ENCODE measurements at regions not wholly inside any gene's neighbourhood (a gene's known extent, or its start where the extent isn't known, plus 50 kb on each side); places are given as distances from the start of the nearest gene placed in this dataset.
"Not testable (repeated sequence)": the region's sequence is repeated elsewhere in the genome, so short reads cannot be mapped to it uniquely, and the experiment has no call there.

DNA sequence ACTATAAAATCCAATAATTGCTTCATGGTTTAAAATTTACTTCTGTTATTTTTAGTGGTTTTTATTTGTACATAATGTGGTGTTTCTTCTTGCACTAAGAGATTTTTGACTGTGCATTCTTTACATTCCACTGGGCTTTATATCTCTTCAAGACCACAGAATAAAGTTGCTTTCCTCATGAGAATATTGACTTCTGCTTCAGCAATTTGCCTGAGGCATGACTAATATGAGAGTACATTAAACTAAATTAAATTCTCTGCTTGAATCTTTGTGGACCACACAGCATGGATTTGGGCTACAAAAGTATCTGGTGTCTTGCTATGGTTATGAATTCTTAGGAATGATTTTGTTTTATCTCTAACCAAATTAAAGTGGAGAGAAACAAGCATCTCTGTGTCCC lies 1463.4 kb upstream of the PCDH20 start:
- no peak for DNase-seq (ENCODE audit: low spot score)

DNA sequence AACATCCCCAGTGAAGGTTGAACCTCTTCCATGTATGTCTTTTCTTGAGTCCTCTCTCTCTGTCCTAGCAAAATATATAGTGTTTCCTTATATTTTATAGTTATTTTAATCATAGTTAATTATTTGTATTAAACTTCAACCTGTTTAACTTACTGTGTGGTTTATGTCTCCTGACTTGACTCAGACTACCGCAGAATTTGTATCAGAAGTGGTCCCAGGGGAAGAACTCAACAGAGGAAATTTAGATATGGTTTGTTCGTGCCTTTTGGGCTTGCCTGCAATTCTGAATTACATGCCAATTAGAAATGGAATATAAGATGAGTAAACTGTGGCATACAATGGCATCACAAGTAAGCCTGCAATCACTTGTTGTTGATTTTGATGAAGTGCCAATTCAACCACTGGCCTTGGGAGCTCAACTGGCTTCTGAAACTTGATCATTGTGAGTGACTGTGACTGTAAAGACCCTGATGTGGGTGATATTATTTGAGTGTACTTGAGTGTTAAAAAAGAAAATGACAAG lies 1459.5 kb upstream of the PCDH20 start:
- DNase-seq (ENCODE audit: low spot score) = no peak

DNA sequence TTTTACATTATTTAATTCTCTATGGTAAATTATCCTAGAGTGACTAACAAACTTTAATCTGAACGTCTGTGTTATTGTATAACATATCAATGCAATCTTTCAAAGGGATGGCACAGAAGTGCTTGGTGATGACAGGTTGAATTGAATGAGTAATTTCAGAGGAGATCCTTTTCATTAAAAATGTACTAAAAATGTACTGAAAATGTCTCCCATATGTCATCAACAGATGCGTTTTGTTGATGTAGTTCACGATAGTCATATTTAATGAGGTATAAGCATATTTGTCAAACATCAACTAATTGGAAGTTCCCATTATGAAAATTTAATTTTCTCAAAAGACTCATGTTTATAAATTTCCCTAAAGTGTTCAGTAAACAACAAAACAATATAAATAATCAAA lies 1434.7 kb upstream of the PCDH20 start:
- no peak for DNase-seq (ENCODE audit: low spot score)

DNA sequence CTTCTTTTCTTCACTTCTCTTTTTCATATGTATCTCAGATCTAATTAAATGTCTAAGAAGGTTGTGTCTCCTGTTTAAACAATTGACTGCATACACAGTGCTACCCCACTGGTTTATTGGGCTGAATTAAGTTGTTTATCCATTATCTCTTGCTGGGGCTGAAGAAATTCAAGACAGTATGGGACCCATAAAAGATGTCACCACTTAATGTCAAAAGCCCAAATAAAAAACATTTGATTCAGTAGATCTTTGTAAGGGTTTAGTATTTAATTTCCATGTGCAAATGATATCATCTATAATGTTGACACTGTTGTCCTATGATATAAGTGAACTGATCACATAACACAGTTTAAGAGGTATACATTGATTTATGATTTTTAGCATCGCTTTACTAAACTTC lies 1431.9 kb upstream of the PCDH20 start:
- DNase-seq (ENCODE audit: low spot score) = no peak

DNA sequence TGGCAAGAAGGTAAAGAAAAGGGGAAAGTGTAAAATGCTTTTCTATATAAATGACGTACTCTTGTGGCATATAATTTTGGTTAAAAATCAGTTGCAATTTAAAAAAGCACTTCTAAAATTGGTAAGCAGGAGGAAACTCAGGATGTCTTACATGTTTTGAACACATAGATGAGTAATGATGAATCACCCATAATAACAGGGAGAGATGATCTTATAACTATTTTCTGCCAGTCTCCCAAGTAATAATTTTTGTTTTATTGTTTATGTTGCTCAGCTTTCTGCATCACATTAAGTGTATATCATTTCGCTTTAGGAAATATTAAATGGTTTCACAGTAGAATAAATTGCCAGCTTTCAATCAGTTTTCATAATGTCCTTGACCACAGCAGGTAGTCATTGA lies 1430.7 kb upstream of the PCDH20 start:
- no peak for DNase-seq (ENCODE audit: low spot score)

DNA sequence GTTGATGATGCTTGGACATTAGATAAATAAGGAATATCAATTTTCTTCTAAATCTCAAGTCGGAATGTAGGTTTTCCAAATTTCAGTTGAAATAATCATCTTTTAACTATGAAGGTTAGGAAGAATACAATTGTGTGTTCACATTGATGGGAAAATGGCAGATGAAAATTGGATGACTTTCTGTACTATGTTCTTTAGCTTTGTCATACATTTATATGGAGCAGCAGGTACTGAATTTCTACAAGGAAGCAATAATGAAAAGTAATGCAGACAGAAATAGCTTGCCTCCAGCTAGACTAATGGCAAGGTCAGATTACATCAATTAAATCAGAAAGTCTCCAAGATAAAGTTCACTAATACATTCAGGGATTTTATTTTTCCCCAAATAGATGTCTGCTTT lies 1423.7 kb upstream of the PCDH20 start:
- no peak for DNase-seq (ENCODE audit: low spot score)

DNA sequence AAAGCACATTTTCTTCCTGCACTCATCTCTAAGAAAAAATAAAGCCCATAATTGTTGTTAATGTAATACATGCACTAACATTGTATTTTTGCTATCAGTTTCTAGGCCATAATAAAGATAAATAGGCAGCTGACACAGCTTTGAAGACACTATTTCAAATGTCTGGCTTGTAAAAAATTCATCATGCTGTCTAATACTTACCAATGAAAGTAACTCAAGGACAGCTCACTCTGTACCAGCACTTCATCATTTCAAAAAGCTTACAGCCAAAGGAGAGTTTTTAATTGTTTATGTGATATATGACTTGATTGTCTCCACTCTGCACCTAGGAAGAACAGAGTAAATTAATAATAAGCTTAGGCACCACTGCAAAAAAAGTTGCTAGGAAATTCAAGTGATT lies 1423.3 kb upstream of the PCDH20 start:
- no peak for DNase-seq (ENCODE audit: low spot score)

DNA sequence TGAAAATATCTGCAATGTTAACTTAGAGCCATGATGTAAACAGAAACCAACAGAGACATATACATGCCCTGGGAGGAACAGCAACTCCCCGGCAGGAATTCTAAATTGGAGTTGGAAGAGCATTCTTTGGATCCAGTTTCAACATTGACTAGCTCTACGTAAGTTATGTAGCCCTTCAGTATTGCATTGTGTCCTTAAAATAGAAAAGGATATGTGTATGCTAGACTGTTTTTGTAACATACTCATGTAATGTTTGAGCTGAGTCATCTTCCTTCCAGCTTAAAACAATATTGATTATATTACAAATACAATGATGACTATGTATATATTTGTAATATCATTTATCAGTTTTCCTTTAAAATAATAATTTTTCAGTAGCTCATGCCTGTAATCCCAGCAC lies 1422.2 kb upstream of the PCDH20 start:
- no peak for DNase-seq (ENCODE audit: low spot score)

DNA sequence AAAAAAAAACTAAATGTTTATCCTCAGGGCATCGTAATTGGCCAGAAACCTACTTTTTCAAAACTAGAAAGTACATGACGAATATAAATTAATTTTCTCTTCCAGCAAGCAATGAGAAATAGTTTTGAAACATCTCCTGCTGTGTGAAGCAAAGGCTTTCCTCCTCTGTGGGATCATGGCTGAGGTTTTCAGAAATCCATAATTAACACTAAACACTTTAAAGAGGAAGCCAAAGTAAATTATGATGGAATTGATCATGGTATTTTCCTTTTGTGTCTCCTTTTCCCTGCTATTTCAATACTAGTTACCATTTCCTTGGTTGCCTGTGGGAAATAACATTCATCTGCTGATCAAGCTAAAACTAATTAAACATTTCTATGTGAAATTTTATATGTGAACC lies 1413.8 kb upstream of the PCDH20 start:
- DNase-seq (ENCODE audit: low spot score) = no peak

DNA sequence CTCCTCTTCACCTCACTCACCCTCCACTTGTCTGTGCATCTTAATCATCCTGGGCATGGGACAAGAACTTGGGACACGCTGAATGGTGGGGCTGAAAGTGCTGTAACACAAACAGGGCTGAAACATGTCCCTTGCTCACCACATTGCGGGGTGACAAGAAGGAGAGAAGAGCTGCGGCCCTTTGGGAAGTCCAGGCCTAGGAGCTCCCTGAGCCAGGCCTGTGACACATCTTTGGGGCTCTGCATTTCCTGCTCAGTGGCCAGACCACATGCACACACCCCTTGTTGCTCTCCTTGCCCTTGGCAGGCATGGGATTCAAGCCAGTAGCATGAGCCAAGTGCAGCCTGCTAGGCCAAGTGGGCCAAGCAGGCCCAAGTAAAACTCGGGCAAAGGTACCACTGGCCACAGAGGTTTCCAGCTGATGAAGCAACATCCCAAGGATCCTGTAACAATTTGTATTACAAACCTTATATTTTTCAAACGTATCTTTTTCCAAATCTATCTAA lies 1384.3 kb upstream of the PCDH20 start:
- no peak for DNase-seq (ENCODE audit: low spot score)

DNA sequence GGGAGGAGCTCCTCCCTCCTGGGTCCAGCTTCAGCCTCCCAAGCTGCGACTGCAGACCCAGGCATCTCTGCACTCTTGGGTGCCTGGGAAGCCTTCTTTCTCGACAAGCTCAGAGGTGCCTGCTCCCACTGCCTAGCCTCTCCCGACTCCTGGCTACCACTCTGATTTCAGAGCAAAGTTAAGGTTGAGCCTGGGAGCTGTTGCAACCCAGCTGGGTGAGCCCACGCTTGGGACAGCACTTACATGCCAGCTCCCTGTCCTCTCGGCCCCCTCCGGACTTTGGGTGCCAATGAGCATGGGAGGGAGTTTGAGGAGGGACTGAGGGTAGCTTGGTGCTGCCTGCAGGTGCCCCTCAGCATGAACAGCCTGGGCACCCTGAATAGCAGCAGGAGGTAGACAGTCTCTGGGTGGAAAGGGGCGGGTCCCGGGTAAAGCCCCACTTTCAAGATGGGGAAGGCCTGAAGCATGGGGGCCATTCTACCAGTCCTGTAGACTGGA lies 1383.4 kb upstream of the PCDH20 start:
- no peak for DNase-seq (ENCODE audit: low spot score)

DNA sequence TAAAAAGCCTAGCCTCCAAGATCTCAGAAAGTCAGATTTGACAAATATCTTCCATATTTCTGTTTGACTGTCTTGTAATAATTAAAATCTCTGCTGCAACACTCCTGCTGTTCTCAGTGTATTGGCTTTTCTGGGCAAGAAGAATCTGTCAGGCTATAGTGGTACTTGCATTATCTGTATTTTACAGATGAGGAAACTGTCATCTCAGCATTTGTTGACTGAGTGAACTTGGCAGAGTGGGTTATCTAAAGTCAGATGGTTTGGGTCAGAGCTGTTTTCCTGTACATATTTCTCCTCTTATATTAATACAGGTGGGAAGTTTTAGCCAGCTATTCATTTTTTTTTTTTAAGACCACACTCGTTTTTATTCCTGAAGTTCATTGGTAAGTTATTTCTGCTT lies 1378.2 kb upstream of the PCDH20 start:
- DNase-seq (ENCODE audit: low spot score) = no peak

DNA sequence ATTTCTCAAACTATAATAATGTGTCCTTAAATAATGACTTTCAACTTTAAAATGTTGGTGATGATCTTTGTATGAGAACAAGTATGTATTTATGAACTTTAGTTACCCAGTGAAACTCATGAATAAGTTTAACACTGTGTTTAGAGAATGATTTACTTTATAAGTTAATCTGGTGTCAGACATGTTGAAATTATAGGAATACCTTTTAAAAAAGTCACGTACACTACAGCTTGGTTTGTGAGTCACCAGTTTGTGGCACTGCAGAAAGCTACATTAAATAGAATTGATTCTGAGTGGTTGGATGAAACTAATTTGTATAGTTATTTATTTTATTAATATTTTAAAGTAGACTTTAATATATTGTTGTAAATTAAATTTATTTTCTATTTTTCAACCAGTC lies 1366.2 kb upstream of the PCDH20 start:
- DNase-seq (ENCODE audit: low spot score) = no peak

DNA sequence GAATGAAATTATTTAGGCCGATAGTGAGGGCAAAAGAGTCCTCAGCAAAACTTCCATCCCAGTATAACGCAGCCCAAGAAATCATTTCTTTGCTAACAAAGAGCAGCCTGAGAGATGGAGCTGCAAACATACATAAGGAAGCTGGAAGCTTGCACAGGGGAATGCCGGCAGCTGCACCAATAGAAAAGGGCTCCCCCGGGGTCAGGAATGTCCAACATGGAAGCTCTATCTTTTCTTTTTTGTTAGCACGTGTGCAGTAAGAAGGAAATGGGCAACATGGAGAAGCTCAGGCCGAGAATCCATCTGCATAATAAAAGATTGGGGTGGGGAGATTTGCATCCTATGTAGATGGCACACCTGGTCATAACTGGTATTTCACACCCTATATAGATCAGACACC lies 1363.5 kb upstream of the PCDH20 start:
- DNase-seq (ENCODE audit: low spot score) = no peak

DNA sequence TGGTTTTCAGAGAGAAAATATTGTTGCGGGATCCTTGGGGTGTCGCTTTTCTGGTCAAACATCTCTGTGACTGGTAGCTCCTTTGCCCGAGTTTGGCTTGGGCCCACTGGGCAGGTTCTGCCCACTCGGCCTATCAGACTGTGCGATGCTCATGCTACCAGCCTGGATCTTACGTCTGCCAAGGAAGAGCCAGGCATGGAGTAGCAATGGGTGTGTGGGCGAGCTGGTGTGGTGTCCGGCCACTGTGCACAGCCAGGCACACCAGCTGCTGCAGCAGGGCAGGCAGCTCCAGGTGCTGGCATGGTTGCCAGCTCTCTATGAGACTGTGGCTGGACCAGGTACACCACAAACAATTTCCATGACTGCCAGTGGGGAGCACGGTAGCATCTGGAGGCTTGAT lies 1351.8 kb upstream of the PCDH20 start:
- no peak for DNase-seq (ENCODE audit: low spot score)

DNA sequence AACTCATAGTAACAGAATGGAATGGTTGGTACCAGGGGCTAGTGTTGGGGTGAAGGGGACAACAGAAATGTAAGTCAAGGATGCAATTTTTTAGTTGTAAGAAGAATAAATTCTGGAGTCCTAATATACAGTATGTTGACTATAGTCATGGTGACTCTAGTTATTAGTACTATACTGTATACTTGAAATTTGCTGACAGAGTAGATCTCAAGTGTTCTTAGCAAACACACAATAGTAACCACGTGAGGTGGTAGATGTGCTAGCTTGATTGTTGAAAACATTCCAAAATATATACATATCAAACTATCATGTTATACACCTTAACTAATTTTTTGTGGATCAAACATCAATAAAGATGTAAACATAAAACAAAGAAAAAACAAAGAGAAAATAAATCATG lies 1345.1 kb upstream of the PCDH20 start:
- DNase-seq (ENCODE audit: low spot score) = no peak

DNA sequence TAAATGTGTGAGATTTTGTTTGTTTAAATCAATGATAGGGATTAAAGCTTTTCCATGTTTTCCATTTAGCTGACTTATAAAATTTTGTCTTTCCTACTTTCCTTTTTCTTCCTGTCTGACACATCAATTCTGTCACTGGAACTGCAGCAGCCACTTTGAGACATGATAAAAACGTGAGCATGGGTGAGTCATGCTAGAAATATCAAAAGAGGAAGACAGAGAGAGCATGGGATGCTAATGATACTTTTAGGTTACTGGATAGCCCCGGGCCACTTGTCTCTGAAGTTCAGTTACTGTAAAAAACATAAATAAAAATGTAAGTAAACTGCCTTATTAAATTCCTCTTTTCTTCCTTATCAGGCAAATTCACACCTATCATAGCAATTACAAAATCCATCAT lies 1332.0 kb upstream of the PCDH20 start:
- no peak for DNase-seq (ENCODE audit: low spot score)

DNA sequence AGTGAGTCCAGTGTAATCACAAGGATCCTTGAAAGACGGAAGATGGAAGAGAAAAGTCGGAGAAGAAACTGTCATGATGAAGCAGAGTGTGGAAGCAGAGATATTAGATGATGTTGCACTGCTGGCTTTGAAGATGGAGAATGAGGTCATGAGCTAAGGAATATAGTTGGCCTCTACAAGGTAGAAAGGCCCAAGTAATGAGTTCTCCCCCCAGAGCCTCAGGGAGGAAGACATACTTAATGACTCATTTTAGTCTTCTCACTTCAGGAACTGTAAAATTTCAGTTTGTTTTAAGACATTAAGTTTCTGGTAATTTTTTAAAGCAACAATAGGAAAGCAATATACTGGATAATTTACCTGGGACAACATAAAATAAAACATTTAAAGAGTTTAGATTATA lies 1331.5 kb upstream of the PCDH20 start:
- no peak for DNase-seq (ENCODE audit: low spot score)

DNA sequence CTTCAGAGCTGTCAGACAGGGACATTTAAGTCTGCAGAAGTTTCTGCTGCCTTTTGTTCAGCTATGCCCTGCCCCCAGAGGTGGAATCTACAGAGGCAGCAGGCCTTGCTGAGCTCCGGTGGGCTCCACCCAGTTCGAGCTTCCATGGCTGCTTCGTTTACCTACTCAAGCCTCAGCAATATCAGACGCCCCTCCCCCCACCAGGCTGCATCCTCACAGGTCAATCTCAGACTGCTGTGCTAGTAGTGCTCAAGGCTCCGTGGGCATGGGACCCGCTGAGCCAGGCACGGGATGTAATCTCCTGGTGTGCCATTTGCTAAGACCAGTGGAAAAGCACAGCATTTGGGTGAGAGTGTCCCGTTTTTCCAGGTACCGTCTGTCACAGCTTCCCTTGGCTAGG lies 1314.1 kb upstream of the PCDH20 start:
- DNase-seq (ENCODE audit: low spot score) = not testable (repeated sequence)

DNA sequence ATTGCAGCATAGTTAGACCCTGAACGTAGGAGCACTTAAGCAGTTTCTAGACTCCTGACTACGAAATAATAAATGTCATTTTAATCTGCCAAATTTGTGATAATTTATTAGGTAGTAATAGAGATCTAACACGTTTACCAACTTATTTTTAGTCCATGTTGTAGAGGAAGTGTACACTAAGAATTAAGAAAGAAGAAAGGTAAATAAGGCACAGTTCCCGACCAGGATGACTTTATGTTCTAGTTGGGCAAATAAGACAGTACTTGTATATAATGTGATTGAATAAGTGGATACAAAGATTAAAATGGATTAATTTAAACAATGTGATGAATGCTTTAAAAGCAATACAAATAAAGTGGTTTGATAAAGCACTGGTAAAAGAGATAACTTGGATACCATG lies 1306.2 kb upstream of the PCDH20 start:
- DNase-seq (ENCODE audit: low spot score) = no peak

DNA sequence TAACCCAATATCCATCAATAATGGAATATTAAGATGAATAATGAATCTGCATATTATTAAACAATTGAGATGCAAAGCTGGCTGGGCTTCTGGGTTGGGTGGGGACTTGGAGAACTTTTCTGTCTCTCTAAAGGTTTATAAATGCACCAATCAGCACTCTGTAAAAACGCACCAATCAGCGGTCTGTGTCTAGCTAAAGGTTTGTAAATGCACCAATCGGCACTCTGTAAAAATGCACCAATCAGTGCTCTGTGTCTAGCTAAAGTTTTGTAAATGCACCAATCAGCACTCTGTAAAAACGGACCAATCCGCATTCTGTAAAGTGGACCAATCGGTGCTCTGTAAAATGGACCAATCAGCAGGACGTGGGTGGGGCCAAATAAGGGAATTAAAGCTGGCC lies 1296.3 kb upstream of the PCDH20 start:
- not testable (repeated sequence) for DNase-seq (ENCODE audit: low spot score)

DNA sequence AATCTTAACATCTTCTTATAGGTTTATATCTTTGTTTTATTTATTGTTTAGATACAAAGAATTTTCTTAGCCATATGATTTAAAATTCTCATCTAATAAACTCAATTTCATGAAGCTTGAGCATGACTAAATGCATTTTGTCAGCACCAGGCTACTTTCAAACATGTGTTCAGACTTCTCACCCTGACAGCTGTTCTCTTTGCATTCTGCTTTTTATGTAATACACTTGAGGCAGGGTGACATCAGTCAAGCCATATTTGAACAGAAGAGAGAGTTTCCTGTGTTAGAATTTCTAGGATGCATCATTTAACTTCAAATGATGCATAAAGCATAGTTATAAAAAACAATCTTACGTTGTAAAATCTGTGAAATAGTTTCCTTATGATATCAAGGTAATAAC lies 1295.1 kb upstream of the PCDH20 start:
- DNase-seq (ENCODE audit: low spot score) = no peak

DNA sequence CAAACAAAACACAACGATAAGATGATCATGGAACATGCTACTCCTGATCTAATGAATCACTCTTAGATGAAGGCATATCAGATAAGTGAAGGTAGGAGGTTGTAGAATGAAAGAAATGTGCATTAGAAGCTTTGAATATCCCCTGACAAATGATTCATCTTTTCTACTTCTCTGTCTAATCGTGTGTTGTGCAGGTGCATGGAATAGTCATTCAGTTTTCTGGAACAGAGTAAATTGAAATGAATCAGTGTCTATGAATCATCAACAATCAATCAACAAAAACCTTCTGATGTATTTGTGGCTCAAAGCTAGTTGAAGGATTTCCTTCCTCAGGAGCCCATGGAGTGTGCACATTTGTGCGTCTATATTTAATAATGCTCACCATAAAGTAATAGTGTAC lies 1290.4 kb upstream of the PCDH20 start:
- no peak for DNase-seq (ENCODE audit: low spot score)

DNA sequence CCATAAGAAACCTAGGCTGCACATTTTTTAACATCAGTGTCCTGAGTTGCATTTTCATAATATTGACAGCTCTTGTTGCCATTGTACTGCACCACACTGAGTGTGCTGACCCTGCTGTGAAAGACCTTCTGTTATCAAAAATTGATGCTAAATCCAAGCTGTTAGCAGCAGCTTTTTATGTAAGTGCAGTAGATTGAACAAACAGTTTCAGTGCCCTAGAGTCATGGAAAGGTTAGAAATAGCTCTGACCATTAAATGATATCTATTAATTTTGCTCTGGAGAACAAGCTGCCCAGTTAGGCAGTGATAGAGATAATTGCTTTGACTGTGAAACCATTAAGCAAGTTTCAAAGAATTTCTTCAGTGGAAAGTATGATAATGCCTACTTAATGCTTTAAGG lies 1289.2 kb upstream of the PCDH20 start:
- no peak for DNase-seq (ENCODE audit: low spot score)

Measured in HT-29 (cell line).